Ovary (tissue), 3 donors: ENCODE measurements at regions not wholly inside any gene's neighbourhood (a gene's known extent, or its start where the extent isn't known, plus 50 kb on each side); places are given as distances from the start of the nearest gene placed in this dataset.

ENCODE experiments used
- EP300 ChIP-seq: sonication (generic); formaldehyde crosslinking; IDR thresholded peaks from one replicate; pipeline ENCODE4 v1.6.1; 2017; ENCODE audit warnings: antibody characterized with exemption
- POLR2A ChIP-seq: fragments of 450-650 bp; IDR thresholded peaks from one replicate; pipeline ENCODE4 v1.6.1; 2017; ENCODE audit warnings: antibody characterized with exemption, mild to moderate bottlenecking, moderate library complexity
- TF ChIP-seq, protein P1 (sequence below), 3 donors: fragments of 450-650 bp in 2 of 3; fragments of 200-600 bp in 1 of 3; IDR thresholded peaks; one replicate each; pipeline versions ENCODE4 v1.5.1 to v1.8.0; 2016 to 2022; ENCODE audit warnings: antibody characterized with exemption in 3 of 3, mild to moderate bottlenecking in 1 of 3
- donor health status: DM: no; HTN: no; CAD: no.

DNA sequence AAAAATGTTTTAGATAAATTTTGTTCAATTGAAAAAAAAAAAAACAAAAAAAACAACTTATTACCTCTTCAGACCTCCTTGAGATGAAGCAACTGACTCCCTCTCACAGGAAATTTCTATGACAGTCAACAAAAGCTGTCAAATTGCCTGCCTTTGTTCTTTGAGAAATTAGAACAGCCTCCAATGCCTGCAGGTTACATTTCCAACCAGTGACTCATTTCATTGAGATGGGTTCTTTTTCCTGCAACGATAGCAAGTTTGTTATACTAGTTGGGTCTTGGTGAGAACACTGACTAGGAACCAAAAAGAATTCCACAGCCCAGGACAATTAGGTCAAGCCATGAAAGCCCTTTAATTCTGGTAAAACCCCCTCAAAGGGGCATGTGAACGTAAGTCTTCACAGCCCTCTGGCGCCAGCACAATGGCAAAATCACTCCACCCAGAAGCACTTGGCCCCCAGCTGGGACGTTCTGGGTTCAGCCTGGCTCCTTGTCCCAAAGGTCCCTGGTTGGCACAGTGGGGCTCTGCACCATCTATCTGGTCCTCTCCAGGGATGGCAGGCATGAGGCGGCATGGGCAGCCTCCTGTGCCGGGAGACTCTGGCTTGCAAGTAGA is 87.0 kb downstream of the SPP2 start:
- TF ChIP-seq, protein P1, sequence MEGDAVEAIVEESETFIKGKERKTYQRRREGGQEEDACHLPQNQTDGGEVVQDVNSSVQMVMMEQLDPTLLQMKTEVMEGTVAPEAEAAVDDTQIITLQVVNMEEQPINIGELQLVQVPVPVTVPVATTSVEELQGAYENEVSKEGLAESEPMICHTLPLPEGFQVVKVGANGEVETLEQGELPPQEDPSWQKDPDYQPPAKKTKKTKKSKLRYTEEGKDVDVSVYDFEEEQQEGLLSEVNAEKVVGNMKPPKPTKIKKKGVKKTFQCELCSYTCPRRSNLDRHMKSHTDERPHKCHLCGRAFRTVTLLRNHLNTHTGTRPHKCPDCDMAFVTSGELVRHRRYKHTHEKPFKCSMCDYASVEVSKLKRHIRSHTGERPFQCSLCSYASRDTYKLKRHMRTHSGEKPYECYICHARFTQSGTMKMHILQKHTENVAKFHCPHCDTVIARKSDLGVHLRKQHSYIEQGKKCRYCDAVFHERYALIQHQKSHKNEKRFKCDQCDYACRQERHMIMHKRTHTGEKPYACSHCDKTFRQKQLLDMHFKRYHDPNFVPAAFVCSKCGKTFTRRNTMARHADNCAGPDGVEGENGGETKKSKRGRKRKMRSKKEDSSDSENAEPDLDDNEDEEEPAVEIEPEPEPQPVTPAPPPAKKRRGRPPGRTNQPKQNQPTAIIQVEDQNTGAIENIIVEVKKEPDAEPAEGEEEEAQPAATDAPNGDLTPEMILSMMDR (IDR thresholded peaks at IDR 0.05) = no peak
- TF ChIP-seq POLR2A = no peak
- no peak for TF ChIP-seq EP300
